ENCODE measurements at regions not wholly inside any gene's neighbourhood (a gene's known extent, or its start where the extent isn't known, plus 50 kb on each side); places are given as distances from the start of the nearest gene placed in this dataset.
A peak's percentile ranks its signal among the peaks of the same experiment; 100 is the strongest.

GRCh38 chr9:88702985-88703384 lies 168.0 kb downstream of the NXNL2 start:
- Histone ChIP-seq H3K27ac (no peak overlapping the region), H3K27me3 (replicated peaks in 1 of 7) (peaks cover 0 to 5% (median 0%) of the 10 kb centered on the region in 7 donors), H3K4me1 (peaks cover 0 to 7% (median 0%) of the 10 kb centered on the region in 6 donors), H3K9me3 (no peaks in the 10 kb centered on the region), H3K4me3 (no peak overlapping the region), H3K36me3 (no peaks in the 10 kb centered on the region)
- no peak for DNase-seq
- intact Hi-C loops (cut with DNase I; ENCODE audit: low total_unique reads): no loop called here
- TF ChIP-seq POLR2A (IDR thresholded peaks at IDR 0.05): no peak
- no peak for TF ChIP-seq POLR2AphosphoS5 (IDR thresholded peaks at IDR 0.05)
- TF ChIP-seq CTCF (IDR thresholded peaks at IDR 0.05 in 8 of 11, conservative IDR thresholded peaks at IDR 0.05 in 3 of 11): no peak
- WGBS, 5 donors: 87 to 100% (median 92%) methylated on average over 2 of the region's 2 CpGs

GRCh38 chr9:88706193-88707113 lies 171.5 kb downstream of the NXNL2 start:
- Histone ChIP-seq H3K27ac (peak overlapping the region in 4 of 8 donors; percentile 31 to 53 (median 36)), H3K36me3 (no peaks in the 10 kb centered on the region), H3K9me3 (no peaks in the 10 kb centered on the region), H3K27me3 (replicated peaks in 1 of 7) (peaks cover 0 to 5% (median 0%) of the 10 kb centered on the region in 7 donors), H3K4me3 (no peak overlapping the region), H3K4me1 (no peaks in the 10 kb centered on the region)
- 86 to 90% (median 86%) methylated on average over 38 of the region's 38 CpGs for WGBS, 5 donors
- intact Hi-C loops (cut with DNase I; ENCODE audit: low total_unique reads): no loop called here
- no peak for DNase-seq
- TF ChIP-seq POLR2AphosphoS5 (IDR thresholded peaks at IDR 0.05): peak; percentile 45 to 63 (median 57)
- no peak for TF ChIP-seq POLR2A (IDR thresholded peaks at IDR 0.05)
- TF ChIP-seq CTCF (IDR thresholded peaks at IDR 0.05 in 8 of 11, conservative IDR thresholded peaks at IDR 0.05 in 3 of 11): no peak

GRCh38 chr9:88710449-88710848 lies 175.5 kb downstream of the NXNL2 start:
- Histone ChIP-seq H3K27me3 (replicated peaks in 1 of 7) (peaks cover 0 to 5% (median 0%) of the 10 kb centered on the region in 7 donors), H3K27ac (no peak overlapping the region), H3K9me3 (peaks cover 0 to 5% (median 1%) of the 10 kb centered on the region in 8 donors), H3K36me3 (no peaks in the 10 kb centered on the region), H3K4me3 (no peak overlapping the region), H3K4me1 (no peaks in the 10 kb centered on the region)
- 83 to 95% (median 87%) methylated on average over 2 of the region's 2 CpGs for WGBS, 5 donors
- intact Hi-C loops (cut with DNase I; ENCODE audit: low total_unique reads): no loop called here
- no peak for TF ChIP-seq CTCF (IDR thresholded peaks at IDR 0.05 in 8 of 11, conservative IDR thresholded peaks at IDR 0.05 in 3 of 11)
- no peak for TF ChIP-seq POLR2A (IDR thresholded peaks at IDR 0.05)
- TF ChIP-seq POLR2AphosphoS5 (IDR thresholded peaks at IDR 0.05): no peak
- DNase-seq: no peak

GRCh38 chr9:88711719-88712118 lies 176.7 kb downstream of the NXNL2 start:
- Histone ChIP-seq H3K27me3 (replicated peaks in 1 of 7) (peaks cover 0 to under 1% (median 0%) of the 10 kb centered on the region in 7 donors), H3K4me1 (no peaks in the 10 kb centered on the region), H3K4me3 (no peak overlapping the region), H3K36me3 (no peaks in the 10 kb centered on the region), H3K9me3 (peaks cover 0 to 12% (median 4%) of the 10 kb centered on the region in 8 donors), H3K27ac (no peak overlapping the region)
- DNase-seq: no peak
- intact Hi-C loops (cut with DNase I; ENCODE audit: low total_unique reads): no loop called here
- TF ChIP-seq CTCF (IDR thresholded peaks at IDR 0.05 in 8 of 11, conservative IDR thresholded peaks at IDR 0.05 in 3 of 11): no peak
- no peak for TF ChIP-seq POLR2AphosphoS5 (IDR thresholded peaks at IDR 0.05)
- TF ChIP-seq POLR2A (IDR thresholded peaks at IDR 0.05): no peak

Measured in spleen (tissue), 11 donors.